ENCODE measurements at regions not wholly inside any gene's neighbourhood (a gene's known extent, or its start where the extent isn't known, plus 50 kb on each side); places are given as distances from the start of the nearest gene placed in this dataset.

DNA sequence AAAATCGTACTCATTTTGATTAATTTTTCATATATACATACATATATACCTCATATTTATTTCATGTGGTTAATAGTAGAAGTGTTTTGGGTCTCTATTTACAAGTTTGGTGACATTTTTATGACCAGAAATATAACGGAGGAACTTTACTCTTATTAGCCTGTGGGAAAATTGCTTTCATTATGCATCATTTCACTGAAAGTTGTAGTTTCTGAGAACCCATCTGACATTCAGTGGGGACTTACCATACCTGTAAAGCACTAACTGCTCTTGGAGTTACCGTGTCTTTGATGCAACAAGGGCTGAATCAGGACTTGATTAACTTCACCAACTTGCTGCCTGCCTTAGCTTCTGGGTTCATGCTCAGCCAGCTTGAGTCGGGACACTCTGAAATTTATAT lies 49.9 kb upstream of the ITPKB start:
- DNase-seq (ENCODE audit: extremely low spot score) = no peak
- CTCF ChIA-PET = no interaction called here
- TF ChIP-seq SUZ12 (IDR thresholded peaks at IDR 0.05) (no peak), CTBP1 (IDR thresholded peaks at IDR 0.05; ENCODE audit: borderline replicate concordance) (no peak), FOXK2 (IDR thresholded peaks at IDR 0.05) (no peak), BHLHE40 (IDR thresholded peaks at IDR 0.05; ENCODE audit: borderline replicate concordance) (no peak), ZNF384 (IDR thresholded peaks at IDR 0.05) (no peak), LEF1 (IDR thresholded peaks at IDR 0.05; ENCODE audit: borderline replicate concordance) (no peak), L3MBTL2 (conservative IDR thresholded peaks at IDR 0.05) (no peak), FOXM1 (IDR thresholded peaks at IDR 0.05; ENCODE audit: borderline replicate concordance) (no peak), SP1 (IDR thresholded peaks at IDR 0.05) (no peak), ARNT (IDR thresholded peaks at IDR 0.05) (no peak), HDGF (IDR thresholded peaks at IDR 0.05; ENCODE audit: borderline replicate concordance) (no peak), FOXA1 (IDR thresholded peaks at IDR 0.05) (no peak), ELF4 (IDR thresholded peaks at IDR 0.05) (no peak), NFRKB (IDR thresholded peaks at IDR 0.05) (no peak), TARDBP (IDR thresholded peaks at IDR 0.05) (no peak)
- TF ChIP-seq, protein P1, sequence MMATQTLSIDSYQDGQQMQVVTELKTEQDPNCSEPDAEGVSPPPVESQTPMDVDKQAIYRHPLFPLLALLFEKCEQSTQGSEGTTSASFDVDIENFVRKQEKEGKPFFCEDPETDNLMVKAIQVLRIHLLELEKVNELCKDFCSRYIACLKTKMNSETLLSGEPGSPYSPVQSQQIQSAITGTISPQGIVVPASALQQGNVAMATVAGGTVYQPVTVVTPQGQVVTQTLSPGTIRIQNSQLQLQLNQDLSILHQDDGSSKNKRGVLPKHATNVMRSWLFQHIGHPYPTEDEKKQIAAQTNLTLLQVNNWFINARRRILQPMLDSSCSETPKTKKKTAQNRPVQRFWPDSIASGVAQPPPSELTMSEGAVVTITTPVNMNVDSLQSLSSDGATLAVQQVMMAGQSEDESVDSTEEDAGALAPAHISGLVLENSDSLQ (IDR thresholded peaks at IDR 0.05) = no peak
- POLR2A ChIA-PET = no interaction called here

Measured in HEK293T (cell line).